ENCODE measurements at regions not wholly inside any gene's neighbourhood (a gene's known extent, or its start where the extent isn't known, plus 50 kb on each side); places are given as distances from the start of the nearest gene placed in this dataset.
"Not testable (repeated sequence)": the region's sequence is repeated elsewhere in the genome, so short reads cannot be mapped to it uniquely, and the experiment has no call there.

DNA sequence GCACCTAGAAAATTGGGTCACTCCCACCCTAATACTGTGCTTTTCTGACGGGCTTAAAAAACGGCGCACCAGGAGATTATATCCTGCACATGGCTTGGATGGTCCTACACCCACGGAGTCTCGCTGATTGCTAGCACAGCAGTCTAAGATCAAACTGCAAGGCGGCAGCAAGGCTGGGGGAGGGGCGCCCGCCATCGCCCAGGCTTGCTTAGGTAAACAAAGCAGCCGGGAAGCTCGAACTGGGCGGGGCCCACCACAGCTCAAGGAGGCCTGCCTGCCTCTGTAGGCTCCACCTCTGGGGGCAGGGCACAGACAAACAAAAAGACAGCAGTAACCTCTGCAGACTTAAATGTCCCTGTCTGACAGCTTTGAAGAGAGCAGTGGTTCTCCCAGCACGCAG, 324.1 kb upstream of the ARHGEF26 start:
- TF ChIP-seq, protein P1, sequence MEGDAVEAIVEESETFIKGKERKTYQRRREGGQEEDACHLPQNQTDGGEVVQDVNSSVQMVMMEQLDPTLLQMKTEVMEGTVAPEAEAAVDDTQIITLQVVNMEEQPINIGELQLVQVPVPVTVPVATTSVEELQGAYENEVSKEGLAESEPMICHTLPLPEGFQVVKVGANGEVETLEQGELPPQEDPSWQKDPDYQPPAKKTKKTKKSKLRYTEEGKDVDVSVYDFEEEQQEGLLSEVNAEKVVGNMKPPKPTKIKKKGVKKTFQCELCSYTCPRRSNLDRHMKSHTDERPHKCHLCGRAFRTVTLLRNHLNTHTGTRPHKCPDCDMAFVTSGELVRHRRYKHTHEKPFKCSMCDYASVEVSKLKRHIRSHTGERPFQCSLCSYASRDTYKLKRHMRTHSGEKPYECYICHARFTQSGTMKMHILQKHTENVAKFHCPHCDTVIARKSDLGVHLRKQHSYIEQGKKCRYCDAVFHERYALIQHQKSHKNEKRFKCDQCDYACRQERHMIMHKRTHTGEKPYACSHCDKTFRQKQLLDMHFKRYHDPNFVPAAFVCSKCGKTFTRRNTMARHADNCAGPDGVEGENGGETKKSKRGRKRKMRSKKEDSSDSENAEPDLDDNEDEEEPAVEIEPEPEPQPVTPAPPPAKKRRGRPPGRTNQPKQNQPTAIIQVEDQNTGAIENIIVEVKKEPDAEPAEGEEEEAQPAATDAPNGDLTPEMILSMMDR (optimal IDR thresholded peaks at IDR 0.05 in 1 of 3, IDR thresholded peaks at IDR 0.05 in 1 of 3, conservative IDR thresholded peaks at IDR 0.05 in 1 of 3; ENCODE audit: extremely low read depth in 1 of 3, insufficient read depth in 2 of 3, low read length in 3 of 3): not testable (repeated sequence)
- not testable (repeated sequence) for TF ChIP-seq EZH2 (IDR thresholded peaks at IDR 0.05; ENCODE audit: low read length)
